Body of pancreas (tissue), 4 donors: ENCODE measurements at regions not wholly inside any gene's neighbourhood (a gene's known extent, or its start where the extent isn't known, plus 50 kb on each side); places are given as distances from the start of the nearest gene placed in this dataset.

ENCODE experiments used
- CTCF ChIP-seq, 7 experiments: fragments of 450-650 bp in 4 of 7; fragments of 200-600 bp in 3 of 7; sonication (generic) in 3 of 7; IDR thresholded peaks; one replicate each; pipeline ENCODE4 v1.5.1; 2016 to 2019; ENCODE audit warnings: antibody characterized with exemption in 7 of 7
- POLR2A ChIP-seq, 3 donors: fragments of 450-650 bp; IDR thresholded peaks; one replicate each; pipeline ENCODE4 v1.6.1; 2016; ENCODE audit warnings: antibody characterized with exemption in 3 of 3, mild to moderate bottlenecking in 2 of 3

- TF ChIP-seq CTCF (IDR thresholded peaks at IDR 0.05) (no peak), POLR2A (IDR thresholded peaks at IDR 0.05) (no peak)
Observed at GRCh38 chr2:109721135-109721534, 73.0 kb upstream of the RGPD5 start.
